HAP-1 (cell line): ENCODE measurements at regions not wholly inside any gene's neighbourhood (a gene's known extent, or its start where the extent isn't known, plus 50 kb on each side); places are given as distances from the start of the nearest gene placed in this dataset.
"Not testable (repeated sequence)": the region's sequence is repeated elsewhere in the genome, so short reads cannot be mapped to it uniquely, and the experiment has no call there.

Experiments used
- DNase-seq, 2 experiments: peaks; one replicate each; pipeline ENCODE4 v3.0.0-alpha.2; 2016 to 2020; ENCODE audit warnings: low spot score in 2 of 2
- H3K27me3 ChIP-seq: fragments of 250-450 bp; sonication (Bioruptor Pico); 2 replicates; pipeline ENCODE4 v1.5.1; 2020; ENCODE audit warnings: low read depth, mild to moderate bottlenecking, moderate library complexity
- H3K36me3 ChIP-seq: fragments of 250-450 bp; sonication (Bioruptor Pico); replicated peaks from 2 replicates; pipeline ENCODE4 v1.5.1; 2020; ENCODE audit warnings: mild to moderate bottlenecking
- H3K4me1 ChIP-seq: fragments of 250-450 bp; sonication (Bioruptor Pico); 2 replicates; pipeline ENCODE4 v1.5.1; 2020; ENCODE audit warnings: mild to moderate bottlenecking
- H3K4me3 ChIP-seq: fragments of 250-450 bp; sonication (Bioruptor Pico); 2 replicates; pipeline ENCODE4 v1.5.1; 2020; ENCODE audit warnings: mild to moderate bottlenecking, moderate library complexity
- H3K9me3 ChIP-seq: fragments of 250-450 bp; sonication (Bioruptor Pico); 2 replicates; pipeline ENCODE4 v1.5.1; 2020; ENCODE audit warnings: mild to moderate bottlenecking, moderate library complexity
- in situ Hi-C: fragments of 300-500 bp; cut with MboI; formaldehyde crosslinking; loops from 3 replicates; pipeline ENCODE4 v1.14.3; 2020; ENCODE audit warnings: low sequenced_read_pairs, inconsistent platforms, mixed read lengths

DNA sequence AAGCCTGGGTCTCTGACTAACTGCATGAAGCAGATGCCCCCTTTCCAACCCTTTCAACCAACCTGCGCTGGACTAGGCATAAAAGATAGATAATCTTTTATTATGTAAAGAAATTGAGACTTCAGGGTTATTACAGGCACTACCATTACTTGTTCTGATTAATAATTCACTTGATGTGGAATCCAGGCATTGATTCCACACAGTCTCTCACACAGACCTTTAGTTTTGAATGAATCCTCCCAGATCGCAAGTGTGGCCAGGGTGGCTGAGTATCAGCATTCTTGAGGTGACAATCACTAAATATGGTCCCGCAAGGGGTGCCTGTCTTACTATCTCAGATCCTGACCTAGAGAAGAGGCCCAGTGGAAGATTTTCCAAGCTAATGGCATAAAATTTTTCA lies 368.9 kb upstream of the ONECUT1 start:
- DNase-seq: no peak

GRCh38 chr15:53133255-53133850 lies 343.2 kb upstream of the ONECUT1 start:
- H3K9me3 ChIP-seq: no peaks in the 10 kb centered on the region
- H3K4me3 ChIP-seq: no peak overlapping the region
- H3K36me3 ChIP-seq: no peaks in the 10 kb centered on the region
- DNase-seq: no peak
- H3K27me3 ChIP-seq: no peaks in the 10 kb centered on the region
- in situ Hi-C loops: no loop called here
- H3K4me1 ChIP-seq: no peaks in the 10 kb centered on the region

More for the DNA sequence above, 368.9 kb upstream of the ONECUT1 start:
- no peaks in the 10 kb centered on the region for H3K9me3 ChIP-seq
- no peak overlapping the region for H3K4me3 ChIP-seq
- H3K4me1 ChIP-seq: no peaks in the 10 kb centered on the region
- in situ Hi-C loops: no loop called here
- H3K27me3 ChIP-seq: no peaks in the 10 kb centered on the region
- H3K36me3 ChIP-seq: no peaks in the 10 kb centered on the region

DNA sequence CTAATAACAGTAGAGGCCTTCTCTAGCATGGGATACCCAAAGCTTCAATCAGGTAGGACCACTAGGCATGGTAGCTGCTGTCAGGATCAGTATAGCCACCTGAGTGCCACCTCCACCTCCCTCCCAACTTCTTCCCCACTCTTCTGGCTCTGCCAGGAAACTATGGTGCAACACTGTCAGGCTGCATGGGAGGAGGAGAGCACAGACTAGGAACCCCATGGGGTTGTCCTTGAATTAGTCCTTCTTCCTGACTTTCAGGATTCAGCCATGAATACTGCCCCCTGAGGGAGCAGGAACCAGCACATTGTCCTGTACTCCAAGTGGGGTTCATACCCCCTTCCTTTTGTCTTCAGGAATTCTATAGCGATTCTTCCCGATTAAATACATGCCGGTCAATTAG lies 340.8 kb upstream of the ONECUT1 start:
- in situ Hi-C loops: no loop called here
- Histone ChIP-seq H3K4me1 (no peaks in the 10 kb centered on the region), H3K36me3 (no peaks in the 10 kb centered on the region), H3K9me3 (no peaks in the 10 kb centered on the region), H3K27me3 (0 out of 2 replicates have a peak, but pooled peaks cover 4% of the 10 kb centered on the region), H3K4me3 (no peak overlapping the region)
- DNase-seq: no peak

- in situ Hi-C loops: no loop called here
Measured at GRCh38 chr15:53129121-53129904, 339.2 kb upstream of the ONECUT1 start.

GRCh38 chr15:53128652-53129051 lies 338.5 kb upstream of the ONECUT1 start:
- in situ Hi-C loops: no loop called here
- no peaks in the 10 kb centered on the region for H3K4me1 ChIP-seq
- no peaks in the 10 kb centered on the region for H3K9me3 ChIP-seq
- no peaks in the 10 kb centered on the region for H3K36me3 ChIP-seq
- peaks cover 4% of the 10 kb centered on the region; the same call in 1 of the 2 replicates for H3K27me3 ChIP-seq
- H3K4me3 ChIP-seq: no peak overlapping the region
- no peak for DNase-seq

More at GRCh38 chr15:53129121-53129904, 339.2 kb upstream of the ONECUT1 start:
- H3K4me1 ChIP-seq: no peaks in the 10 kb centered on the region
- no peaks in the 10 kb centered on the region for H3K36me3 ChIP-seq
- H3K4me3 ChIP-seq: no peak overlapping the region
- no peak for DNase-seq
- no peaks in the 10 kb centered on the region for H3K9me3 ChIP-seq
- peaks cover 4% of the 10 kb centered on the region; the same call in 1 of the 2 replicates for H3K27me3 ChIP-seq

DNA sequence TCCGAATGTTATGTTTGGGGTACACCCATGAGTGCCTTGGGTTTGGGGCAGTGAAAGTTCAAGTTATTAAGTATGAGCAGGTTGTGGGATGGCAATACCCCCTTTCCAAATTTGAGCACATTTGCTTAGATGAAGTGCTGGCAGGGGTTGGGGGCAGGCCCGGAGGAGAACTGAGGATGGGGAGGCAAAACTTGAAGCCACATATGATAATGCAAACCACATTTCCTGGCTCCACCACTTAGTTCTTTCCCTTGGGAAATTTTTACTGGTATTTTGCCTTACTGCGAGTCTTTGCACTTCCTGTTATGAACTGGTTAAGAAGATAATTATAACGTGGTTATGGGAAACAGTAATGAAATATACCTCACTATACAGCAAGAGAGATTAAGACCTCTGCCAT lies 336.0 kb upstream of the ONECUT1 start:
- Histone ChIP-seq H3K4me3 (no peak overlapping the region), H3K4me1 (no peaks in the 10 kb centered on the region), H3K27me3 (peaks cover 4% of the 10 kb centered on the region; the same call in 1 of the 2 replicates), H3K9me3 (no peaks in the 10 kb centered on the region), H3K36me3 (no peaks in the 10 kb centered on the region)
- no peak for DNase-seq
- in situ Hi-C loops: no loop called here

DNA sequence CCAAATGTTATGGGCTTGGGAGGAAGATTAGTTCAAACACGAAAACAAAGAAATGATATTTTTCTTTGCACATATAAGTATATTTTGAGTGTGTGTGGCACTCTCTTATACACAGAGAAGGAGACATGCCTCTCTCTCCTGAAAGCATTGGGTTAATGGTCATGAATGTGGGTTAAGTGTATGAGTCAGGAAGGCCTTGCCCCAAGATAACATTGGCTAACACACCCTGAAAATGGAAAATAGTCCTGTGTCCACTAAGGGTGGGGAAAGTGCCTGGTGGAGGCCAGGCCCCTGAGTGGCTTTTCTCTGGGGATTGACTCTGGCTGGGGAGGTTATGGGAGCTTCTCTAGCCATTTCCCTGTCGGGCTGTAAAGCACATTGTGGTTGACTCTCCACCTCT lies 332.7 kb upstream of the ONECUT1 start:
- in situ Hi-C loops: no loop called here
- H3K27me3 ChIP-seq: peaks cover 4% of the 10 kb centered on the region; the same call in 1 of the 2 replicates

DNA sequence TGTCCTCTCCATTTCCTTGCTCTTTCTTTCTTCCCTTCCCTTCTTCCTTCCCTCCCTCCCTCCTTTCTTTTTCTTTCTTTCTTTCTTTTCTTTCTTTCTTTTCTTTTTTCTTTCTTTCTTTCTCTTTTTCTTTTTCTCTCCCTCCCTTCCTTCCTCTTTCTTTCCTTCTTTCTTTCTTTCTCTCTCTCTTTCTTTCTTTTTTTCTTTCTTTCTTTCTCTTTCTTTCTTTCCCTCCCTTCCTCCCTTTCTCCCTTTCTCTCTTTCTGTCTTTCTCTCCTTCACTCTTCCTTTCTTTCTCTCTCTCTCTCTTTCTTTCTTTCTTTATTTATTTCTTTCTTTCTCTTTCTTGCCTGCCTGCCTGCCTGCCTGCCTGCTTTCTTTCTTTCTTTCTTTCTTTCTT lies 326.8 kb upstream of the ONECUT1 start:
- H3K4me3 ChIP-seq, in situ Hi-C loops, H3K9me3 ChIP-seq, DNase-seq, H3K4me1 ChIP-seq, H3K27me3 ChIP-seq, H3K36me3 ChIP-seq: not testable (repeated sequence)

More for the DNA sequence above, 332.7 kb upstream of the ONECUT1 start:
- no peaks in the 10 kb centered on the region for H3K4me1 ChIP-seq
- no peak overlapping the region for H3K4me3 ChIP-seq
- H3K9me3 ChIP-seq: no peaks in the 10 kb centered on the region
- no peak for DNase-seq
- H3K36me3 ChIP-seq: no peaks in the 10 kb centered on the region

DNA sequence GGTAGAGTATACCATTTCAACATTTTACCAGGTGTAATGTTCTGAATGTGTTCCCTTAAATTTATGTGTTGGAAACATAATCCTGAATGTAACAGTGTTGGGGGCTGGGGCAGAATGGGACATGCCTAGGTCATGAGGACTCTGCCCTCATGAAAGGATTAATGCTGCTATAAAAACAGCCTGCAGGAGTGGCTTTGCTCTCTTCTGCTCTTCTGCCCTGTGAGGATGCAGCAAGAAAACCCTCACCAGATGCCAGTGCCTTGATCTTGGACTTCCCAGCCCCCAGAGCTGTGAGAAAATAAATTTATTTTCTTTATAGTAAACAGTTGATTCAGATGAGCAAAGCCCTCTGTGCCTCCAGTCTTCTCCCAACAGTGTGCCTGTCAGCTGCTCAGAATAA lies 326.0 kb upstream of the ONECUT1 start:
- no peaks in the 10 kb centered on the region for H3K9me3 ChIP-seq
- no peaks in the 10 kb centered on the region for H3K27me3 ChIP-seq
- H3K4me1 ChIP-seq: no peaks in the 10 kb centered on the region
- DNase-seq: no peak
- H3K36me3 ChIP-seq: no peaks in the 10 kb centered on the region
- in situ Hi-C loops: no loop called here
- no peak overlapping the region for H3K4me3 ChIP-seq

GRCh38 chr15:53115563-53115962 lies 325.4 kb upstream of the ONECUT1 start:
- in situ Hi-C loops: no loop called here

GRCh38 chr15:53114960-53115359 lies 324.8 kb upstream of the ONECUT1 start:
- no peaks in the 10 kb centered on the region for H3K36me3 ChIP-seq
- no peaks in the 10 kb centered on the region for H3K4me1 ChIP-seq
- in situ Hi-C loops: no loop called here
- no peak overlapping the region for H3K4me3 ChIP-seq
- no peaks in the 10 kb centered on the region for H3K9me3 ChIP-seq
- H3K27me3 ChIP-seq: no peaks in the 10 kb centered on the region
- DNase-seq: no peak

More at GRCh38 chr15:53115563-53115962, 325.4 kb upstream of the ONECUT1 start:
- Histone ChIP-seq H3K9me3 (no peaks in the 10 kb centered on the region), H3K36me3 (no peaks in the 10 kb centered on the region), H3K4me1 (no peaks in the 10 kb centered on the region), H3K4me3 (no peak overlapping the region), H3K27me3 (no peaks in the 10 kb centered on the region)
- DNase-seq: no peak

DNA sequence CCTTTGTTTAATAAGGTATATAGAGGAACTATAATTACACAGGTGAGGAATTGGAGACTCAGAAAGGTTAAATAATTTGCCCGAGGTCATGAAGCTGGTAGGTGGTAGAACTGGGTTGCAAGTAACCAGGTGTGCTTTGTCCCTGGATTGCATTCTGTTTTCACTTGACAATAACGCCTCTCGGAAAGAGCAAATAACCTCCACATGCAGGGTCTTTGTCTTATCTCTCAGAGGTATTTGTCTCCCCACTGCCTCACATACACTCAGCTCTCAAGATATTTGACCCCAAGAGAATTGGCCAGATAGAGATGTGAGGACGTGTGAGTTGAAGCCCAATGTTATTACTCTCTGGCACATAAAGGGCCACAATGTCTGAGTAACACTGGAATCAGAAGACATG lies 320.9 kb upstream of the ONECUT1 start:
- Histone ChIP-seq H3K4me1 (no peaks in the 10 kb centered on the region), H3K4me3 (no peak overlapping the region), H3K36me3 (no peaks in the 10 kb centered on the region), H3K27me3 (no peaks in the 10 kb centered on the region), H3K9me3 (no peaks in the 10 kb centered on the region)
- in situ Hi-C loops: no loop called here
- DNase-seq: no peak

- H3K27me3 ChIP-seq: no peaks in the 10 kb centered on the region
- no peaks in the 10 kb centered on the region for H3K4me1 ChIP-seq
- H3K4me3 ChIP-seq: no peak overlapping the region
- DNase-seq: no peak
- in situ Hi-C loops: no loop called here
- no peaks in the 10 kb centered on the region for H3K36me3 ChIP-seq
- no peaks in the 10 kb centered on the region for H3K9me3 ChIP-seq
Measured at GRCh38 chr15:53108319-53108718, 318.2 kb upstream of the ONECUT1 start.

GRCh38 chr15:53107855-53108254 lies 317.7 kb upstream of the ONECUT1 start:
- Histone ChIP-seq H3K9me3 (no peaks in the 10 kb centered on the region), H3K4me1 (no peaks in the 10 kb centered on the region), H3K4me3 (no peak overlapping the region), H3K27me3 (no peaks in the 10 kb centered on the region), H3K36me3 (no peaks in the 10 kb centered on the region)
- no peak for DNase-seq
- in situ Hi-C loops: no loop called here
